ENCODE measurements at regions not wholly inside any gene's neighbourhood (a gene's known extent, or its start where the extent isn't known, plus 50 kb on each side); places are given as distances from the start of the nearest gene placed in this dataset.
"Not testable (repeated sequence)": the region's sequence is repeated elsewhere in the genome, so short reads cannot be mapped to it uniquely, and the experiment has no call there.

DNA sequence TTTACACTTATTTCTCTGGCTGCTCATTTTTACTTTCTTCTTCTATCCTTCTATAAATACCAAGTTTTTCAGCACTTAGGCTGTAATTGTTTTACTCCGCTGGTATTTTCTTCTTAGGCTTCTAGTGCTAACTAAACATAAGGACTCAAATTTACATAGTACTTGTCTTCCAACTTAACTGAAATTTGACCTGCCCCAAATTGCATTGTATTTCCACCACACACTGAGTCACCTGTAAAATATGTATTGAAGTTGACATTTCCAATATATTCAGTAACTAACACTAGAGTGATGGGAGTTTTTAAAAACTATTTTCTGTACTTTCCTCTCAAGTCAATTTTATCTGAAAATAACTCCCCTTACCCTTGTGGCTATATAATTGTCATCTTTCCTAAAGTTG is 1794.1 kb upstream of the RAG2 start:
- no peak for DNase-seq

DNA sequence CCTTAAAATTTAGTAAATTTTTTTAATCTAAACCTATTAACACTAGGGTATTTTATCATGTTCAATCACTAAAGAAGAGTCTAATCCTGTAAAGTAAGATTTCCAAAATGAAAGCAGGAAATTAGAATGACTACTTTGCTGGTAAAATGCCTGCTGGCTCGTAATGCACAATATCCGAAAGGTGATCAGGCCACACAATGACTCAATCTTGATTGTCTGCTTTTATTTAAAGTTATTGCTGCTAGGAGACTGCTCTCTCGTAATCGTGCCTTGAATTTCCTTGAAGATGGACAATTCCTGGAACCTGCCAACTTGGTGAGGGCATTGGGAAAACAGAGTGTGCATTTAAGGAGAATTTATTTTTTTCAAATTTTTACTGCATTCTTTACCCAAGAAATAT is 1786.5 kb upstream of the RAG2 start:
- DNase-seq = no peak

DNA sequence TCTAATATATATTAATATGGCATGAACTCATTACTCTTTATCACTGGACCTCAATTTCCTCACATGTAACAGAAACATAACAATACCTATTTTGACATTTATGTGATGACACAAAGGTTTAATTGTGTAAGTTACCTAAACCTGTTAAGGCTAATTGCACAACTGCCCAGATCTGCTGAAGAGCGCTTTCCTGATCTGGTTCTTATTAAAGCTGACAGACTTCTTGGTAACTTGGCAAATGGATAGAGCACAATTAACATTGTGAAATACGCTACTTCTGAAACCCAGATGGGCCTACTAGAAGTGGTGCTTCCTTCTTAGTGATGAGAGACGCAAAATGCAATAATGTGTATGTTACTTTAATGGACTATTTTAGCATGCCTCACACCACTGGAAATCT is 1767.2 kb upstream of the RAG2 start:
- no peak for DNase-seq

DNA sequence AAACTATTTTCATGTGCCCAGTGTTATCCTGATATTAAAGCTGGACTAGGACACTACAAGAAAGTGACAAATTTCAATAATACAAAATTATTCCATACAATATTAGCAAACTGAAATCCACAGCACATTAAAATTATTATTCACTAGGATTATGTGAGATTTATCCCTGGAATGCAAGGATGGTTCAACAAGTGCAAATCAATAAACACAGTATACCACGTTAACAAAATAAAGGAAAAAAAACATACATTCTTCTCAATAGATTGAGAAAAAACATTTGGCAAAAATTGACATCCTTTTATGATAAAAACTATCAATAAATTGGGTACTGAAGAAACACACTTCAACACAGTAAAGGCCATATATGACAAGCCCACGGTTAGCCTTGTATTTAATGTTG is 1758.2 kb upstream of the RAG2 start:
- DNase-seq = no peak

DNA sequence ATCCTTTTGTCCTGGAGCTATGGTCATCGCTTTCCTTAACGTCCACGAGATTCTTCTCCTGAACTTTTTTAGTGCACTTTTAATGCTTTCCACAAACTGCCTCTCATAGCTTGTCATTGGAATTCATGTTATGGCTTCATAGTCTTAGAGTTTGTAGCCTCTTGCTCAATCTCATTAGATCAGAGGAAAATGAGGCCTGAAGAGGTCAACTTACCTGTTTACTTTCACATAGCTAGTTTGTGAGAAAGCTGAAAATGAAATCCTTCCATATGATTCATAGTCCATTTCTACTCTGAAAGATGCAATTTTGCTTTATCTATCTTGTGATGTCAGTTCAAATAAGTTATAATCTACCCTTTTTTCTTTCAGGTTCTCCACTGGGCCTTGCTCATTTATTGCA is 1747.2 kb upstream of the RAG2 start:
- no peak for DNase-seq

DNA sequence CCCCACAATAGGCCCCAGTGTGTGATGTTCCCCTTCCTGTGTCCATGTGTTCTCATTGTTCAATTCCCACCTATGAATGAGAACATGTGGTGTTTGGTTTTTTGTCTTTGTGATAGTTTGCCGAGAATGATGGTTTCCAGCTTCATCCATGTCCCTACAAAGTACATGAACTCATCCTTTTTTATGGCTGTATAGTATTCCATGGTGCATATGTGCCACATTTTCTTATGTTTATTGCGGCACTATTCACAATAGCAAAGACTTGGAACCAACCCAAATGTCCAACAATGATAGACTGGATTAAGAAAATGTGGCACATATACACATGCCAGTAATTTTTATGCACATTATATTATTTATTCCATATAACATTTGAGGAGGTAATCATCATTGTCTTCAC is 1743.6 kb upstream of the RAG2 start:
- not testable (repeated sequence) for DNase-seq

DNA sequence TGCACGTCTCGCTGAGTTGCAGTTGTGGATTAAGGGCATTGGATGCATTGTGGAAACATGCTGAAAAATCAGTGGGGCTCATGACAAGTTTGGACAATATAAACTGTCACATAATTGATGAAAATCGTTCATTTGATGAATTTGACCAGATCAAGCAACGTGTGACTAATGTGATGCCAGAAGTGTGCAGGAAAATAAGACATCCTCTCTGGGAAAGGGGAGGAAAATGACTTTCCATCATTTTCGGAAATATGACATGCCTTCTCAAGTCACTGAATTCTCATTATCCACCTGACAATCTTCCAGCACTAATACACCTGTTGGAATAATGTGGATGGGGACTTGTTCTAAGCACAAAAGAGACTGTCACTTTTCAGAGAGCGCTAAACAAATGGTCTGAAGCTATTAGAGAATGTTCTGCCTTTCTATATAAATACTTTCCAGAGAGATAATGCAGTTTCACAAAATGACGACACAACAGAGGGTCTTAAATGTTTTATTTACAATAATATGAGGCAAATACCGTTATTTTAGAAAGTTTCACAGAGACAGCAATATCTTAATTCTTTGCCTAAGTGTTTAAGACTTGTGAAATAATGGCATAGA is 1741.9 kb upstream of the RAG2 start:
- no peak for DNase-seq

DNA sequence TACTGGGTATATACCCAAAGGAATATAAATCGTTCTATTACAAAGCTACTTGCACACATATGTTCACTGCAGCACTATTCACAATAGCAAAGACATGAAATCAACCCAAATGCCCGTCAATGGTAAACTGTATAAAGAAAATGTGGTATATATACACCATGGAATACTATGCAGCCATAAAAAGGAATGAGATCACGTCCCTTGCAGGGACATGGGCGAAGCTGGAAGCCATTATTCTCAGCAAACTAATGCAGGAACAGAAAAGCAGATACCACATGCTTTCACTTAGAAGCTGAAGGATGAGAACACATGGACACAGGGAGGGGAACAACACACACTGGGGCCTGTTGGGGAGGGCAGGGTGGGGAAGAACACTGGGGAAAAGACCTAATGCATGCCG is 1740.0 kb upstream of the RAG2 start:
- not testable (repeated sequence) for DNase-seq

DNA sequence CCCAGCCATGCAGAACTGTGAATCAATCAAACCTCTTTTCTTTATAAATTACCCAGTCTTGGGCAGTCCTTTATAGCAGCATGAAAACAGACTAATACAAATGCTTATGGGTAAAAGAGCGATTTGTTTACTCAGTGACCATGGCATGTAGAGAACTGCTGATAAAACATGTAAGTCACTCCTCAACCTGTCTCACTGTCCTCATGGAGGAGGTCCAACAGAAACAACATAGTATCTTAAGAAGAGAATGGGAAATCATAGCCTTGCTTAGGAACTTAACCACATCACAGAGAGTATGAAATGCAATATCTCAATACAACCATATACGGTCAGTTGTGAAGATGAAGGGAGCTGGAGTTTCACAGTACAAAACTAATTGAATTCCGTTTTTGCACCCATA is 1734.0 kb upstream of the RAG2 start:
- DNase-seq = no peak

DNA sequence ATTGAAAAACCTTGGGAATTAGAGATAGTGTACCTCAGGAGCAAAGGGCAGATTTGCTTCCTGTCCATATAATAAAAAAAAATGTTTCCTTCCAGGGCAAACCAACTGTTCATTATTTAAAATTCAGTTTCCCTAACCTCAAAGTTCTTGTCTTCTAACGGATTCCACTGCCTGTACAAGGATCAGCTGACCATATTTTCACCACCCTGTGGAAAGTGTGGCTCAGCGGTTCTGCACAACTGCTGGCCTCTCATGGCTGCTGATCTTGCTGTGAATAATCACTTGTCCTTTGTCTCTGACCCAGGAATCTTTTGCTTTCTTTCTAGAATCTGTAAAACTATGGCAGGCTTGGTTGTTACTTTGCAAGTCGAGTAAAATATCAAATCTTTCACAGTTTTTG is 1732.5 kb upstream of the RAG2 start:
- no peak for DNase-seq

DNA sequence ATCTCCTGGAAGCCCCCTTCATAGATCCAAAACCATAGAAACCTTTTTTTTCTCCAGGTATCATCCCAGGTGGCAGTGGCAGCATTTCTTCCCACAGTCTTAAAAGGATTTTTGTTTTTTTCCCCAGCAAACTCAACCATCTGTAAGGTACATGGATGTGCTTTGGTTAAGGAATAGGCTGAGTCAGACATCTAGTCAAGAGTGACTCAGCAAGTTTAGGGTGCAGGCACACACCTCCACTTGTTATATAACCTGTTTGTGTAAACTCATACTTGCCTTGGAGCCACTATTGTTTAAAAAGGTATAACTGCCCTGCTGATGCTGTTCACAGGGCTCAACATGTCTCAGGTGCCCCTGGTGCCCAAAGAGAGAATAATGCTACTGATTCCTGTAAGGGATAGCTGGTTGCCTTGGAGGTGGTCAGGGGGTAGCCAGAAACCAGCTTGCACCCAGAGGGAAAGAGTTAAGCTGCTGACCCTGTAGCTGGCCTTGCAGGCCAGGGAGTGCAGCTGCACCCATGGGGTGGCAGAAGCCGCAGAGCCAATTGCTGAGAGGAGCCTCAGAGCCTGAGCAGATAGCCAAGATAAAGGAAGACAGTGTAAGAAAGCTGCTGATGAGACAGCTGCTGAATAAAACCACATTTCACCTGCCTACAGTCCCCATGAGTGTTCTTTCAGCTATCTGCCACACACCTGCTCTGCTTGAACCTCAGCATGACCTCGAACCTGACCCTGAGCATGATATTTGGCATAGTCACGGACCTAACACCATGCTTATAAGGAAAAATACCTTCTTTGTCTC is 1726.1 kb upstream of the RAG2 start:
- DNase-seq = no peak

DNA sequence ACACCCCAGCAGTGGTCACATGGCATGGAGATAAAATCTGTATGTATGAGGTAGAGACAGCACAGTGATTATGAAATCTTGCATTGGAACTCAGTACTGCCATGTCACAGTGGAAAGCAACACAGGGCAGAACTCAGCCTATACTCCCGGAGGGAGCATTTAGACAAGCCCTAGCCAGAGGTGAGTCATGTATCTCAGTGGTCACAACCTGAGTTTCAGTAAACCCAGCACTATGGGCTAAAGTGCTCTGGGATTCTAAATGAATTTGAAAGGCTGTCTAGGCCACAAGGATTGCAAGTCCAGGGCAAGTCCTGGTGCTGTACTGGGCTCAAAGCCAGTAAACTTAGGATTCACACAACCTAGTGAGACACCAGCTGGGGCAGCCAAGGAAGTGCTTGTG is 1717.1 kb upstream of the RAG2 start:
- DNase-seq = no peak

DNA sequence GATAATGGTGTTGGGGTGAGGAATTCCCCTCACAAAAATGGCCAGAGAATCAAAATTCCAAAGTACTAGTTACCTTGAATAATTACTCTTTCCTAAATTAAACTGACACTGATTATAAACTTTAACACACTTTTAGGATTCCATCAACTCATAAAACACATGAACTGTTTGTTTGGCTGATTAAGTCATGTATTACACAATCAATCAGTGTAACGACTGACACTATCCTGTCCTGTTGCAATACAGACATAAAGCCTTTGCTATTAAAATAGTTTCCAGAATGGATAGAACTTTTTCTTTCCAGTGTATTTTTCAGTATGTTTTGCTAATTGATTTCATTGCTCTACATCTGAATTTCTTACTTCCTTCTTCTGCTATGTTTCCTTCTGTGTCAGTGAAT is 1709.4 kb upstream of the RAG2 start:
- no peak for DNase-seq

DNA sequence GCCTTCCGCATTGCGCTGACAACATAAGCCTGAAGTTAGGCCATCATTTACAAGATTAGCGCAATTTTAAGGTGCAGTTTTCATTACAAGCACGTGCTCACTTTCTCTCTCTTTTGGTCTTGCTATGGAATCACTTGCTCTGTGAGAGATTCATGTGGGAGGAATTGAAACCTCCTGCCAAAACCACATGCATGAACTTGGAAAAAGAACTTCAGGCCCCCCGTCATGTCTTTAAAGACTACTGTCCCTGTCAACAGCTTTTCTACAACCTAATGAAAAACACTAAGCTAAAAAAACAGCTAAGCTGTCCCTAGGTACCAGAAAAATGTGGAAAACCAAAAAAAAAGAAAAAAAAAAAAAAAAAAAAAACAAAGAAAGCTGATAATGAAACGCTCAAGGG is 1707.6 kb upstream of the RAG2 start:
- no peak for DNase-seq

DNA sequence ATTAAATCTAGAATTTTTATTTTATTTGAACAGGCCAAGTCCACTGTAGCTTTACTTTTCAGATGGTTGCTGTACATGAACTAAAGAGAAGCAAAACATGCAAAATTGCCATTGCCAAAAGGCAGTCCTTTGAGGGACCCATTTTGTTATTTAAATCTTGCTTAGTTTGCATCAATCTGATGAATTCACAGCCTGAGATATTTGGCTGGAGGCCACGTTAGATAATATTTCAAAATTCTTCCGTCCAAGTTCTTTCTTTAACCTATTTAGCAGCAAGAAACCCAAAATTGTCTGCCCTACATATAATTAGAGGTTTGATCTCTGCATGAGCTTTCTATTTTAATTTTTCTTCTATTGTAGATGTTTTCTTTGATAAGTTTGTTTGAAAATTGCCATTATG is 1706.9 kb upstream of the RAG2 start:
- no peak for DNase-seq

DNA sequence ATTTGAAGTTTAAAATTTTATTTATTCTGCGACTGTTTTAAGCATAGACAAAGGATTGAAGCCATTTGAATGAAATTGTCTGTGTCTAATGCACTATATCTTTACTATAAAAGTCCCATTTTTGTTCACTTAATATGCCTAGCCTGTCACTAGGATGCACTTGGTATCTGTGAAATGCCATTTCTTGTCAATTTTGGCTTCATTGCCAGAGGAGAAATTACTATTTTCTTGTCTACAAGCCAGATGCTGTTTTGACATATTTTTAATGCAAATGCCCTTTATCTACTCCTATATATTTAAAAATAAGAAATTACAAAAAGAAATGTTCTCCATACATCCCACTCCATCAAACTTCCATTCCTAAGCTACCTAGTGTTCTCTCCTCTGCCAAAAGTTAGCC is 1704.5 kb upstream of the RAG2 start:
- DNase-seq = no peak

DNA sequence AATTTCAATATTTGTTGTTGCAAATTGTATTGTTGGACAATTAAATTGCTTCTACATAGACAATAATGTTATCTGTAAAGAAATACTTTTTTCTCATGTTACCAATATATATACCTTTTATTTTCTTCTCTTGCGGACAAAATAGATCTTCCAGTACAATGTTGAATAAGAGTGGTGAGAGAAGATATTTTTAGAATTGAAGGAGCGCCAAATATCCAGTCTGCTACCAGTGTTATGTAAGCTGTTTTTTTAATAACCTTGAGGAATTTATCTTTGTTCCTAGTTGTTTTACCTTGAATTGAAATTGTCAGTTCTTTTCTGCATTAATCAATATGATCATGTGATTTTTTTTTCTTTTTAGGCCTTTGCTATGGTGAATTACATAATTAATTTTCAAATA is 1702.5 kb upstream of the RAG2 start:
- DNase-seq = no peak

DNA sequence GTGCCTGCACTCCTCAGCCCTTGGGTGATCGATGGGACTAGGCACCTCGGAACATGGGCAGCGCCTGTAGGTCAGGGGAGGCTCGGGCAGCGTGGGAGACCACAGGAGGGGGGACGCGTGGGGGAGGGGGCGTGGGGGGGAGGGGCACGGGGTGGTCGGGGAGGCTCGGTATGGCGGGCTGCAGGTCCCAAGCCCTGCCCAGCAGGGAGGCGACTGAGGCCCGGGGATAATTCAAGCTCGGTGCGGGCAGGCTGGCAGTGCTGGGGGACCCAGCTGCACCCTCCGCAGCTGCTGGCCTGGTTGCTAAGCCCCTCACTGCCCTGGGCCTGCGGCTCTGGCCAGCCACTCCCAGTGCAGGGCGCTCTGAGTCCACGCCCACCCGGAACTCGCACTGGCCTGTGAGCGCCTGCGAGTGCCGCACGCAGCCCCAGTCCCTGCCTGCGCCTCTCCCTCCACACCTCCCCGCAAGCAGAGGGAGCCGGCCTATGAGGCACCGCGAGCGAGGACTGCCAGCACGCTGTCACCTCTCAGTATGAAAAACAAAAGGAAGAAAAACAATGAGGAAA is 1698.3 kb upstream of the RAG2 start:
- DNase-seq = no peak

DNA sequence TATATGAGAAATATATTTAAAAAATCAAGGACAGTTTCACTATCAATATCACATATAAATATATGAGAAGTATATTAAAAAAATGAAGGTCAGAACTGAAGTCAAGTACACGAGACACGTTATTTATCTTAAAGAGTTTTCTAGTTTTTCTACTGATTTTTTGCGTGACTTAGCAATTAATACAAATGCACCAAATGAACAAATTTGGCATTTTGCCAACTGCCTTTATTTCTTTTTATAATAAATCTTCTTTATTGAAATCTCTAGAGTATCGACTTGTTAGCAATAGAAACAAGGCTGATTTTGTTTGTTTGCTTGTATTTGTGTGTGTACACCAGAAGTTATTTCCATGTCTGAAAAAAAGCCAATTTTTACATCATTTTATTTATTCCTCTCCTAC is 1684.7 kb upstream of the RAG2 start:
- no peak for DNase-seq

DNA sequence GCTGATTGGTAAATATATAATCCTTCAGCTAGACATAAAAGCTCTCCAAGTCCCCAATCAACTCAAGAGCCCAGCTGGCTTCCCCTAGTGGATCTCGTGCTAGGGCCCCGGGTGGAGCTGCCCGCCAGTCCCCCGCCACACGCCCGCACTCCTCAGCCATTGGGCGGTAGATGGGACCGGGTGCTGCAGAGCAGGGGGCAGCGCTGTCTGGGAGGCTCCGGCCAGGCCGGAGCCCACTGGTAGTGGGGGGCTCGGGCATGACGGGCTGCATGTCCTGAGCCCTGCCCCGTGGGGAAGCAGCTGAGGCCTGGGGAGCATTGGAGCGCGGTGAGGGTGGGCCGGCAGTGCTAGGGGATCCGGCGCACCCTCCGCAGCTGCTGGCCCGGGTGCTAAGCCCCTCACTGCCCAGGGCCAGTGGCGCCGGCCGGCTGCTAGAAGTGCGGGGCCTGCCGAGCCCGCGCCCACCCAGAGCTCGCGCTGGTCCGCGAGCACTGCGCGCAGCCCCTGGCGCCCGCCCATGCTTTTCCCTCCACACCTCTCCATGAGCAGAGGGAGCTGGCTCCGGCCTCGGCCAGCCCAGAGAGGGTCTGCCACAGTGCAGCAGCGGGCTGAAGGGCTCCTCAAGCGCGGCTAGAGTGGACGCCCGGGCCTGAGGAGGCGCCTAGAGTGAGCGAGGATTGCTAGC is 1680.6 kb upstream of the RAG2 start:
- DNase-seq = no peak

DNA sequence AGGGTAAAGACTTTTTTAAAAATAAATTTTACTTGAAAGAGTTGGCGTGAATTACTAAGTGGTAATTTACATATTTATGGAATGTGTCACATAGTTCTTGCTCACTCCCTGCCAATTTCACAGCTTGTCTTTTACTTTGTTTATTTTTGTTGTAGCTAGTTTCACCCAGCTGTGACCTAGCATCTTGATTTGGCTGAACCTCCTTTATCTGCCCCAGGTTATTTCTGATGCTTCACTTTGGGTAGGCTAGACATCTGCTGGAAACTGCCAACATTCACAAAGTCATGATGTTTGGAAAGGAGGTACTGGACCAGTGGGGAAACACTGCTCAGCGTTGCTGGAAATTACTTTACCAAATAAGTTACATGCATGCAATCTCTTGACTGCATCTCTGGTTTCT is 1676.0 kb upstream of the RAG2 start:
- no peak for DNase-seq

DNA sequence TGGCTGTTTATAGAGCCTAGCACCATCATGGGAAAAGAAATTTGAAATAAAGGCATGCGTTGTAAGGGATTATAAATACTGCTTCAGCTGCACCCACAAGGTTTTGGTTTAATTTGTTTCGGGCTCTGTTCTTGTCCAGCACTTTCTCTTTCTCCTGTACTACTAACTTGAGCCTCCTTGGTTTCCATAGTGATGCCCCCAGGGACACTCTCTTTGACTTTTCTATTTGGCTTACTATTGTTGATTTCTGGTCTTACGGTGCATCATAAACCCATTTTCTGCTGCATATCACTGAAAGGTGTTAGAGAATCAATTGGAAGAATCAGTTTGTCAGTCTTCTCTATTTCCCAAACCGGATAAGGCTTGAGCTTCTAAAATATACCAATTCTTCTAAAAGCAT is 1674.3 kb upstream of the RAG2 start:
- no peak for DNase-seq

DNA sequence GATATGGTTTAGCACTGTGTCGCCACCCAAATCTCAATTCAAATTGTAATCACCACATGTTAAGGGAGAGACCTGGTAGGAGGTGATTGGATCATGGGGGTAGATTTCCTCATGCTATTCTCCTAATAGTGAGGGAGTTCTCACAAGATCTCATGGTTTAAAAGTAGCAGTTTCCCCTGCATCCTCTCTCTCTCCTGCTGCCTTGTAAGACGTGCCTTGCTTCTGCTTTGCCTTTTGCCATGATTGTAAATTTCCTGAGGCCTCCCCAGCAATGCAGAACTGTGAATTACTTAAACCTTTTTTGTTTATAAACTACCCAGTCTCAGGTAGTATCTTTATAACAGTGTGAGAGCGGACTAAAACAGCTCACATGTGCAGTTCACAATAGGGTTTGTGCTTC is 1668.7 kb upstream of the RAG2 start:
- no peak for DNase-seq

DNA sequence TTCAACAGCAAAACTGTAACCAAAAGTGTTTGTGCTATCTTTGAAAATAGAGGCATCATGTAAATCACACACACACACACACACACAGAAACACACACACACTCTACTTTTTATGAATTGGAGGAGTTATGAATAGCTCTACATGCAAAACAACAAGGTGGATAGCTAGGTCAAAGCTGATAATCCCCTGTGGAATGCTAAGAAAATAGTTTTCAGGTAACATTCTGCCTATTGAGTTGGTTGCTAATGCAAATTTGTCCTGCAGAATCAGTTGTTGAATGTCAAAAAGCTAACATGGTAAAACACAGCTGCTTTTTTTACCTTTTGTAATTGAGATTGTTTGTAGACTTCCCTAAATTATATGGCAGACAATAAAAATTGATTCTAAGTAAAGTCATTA is 1658.4 kb upstream of the RAG2 start:
- DNase-seq = no peak
